ENCODE measurements at regions not wholly inside any gene's neighbourhood (a gene's known extent, or its start where the extent isn't known, plus 50 kb on each side); places are given as distances from the start of the nearest gene placed in this dataset.

DNA sequence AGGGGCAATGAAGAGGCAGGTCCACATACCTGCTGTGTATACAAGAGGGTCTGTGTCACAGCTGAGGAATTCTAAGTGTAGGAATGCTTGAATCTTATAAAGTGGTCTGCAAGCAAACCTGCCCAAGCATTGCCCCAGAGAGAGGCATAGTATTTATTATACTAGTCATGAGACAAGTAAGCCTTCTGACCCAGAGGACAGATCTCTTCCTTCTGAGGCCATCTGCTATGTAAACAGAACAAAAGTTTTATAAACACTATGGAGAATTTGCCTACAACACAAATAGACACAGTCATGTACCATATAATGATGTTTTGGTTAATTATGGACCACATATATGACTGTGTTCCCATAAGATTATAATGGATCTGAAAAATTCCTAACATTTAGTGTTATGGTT, 388.2 kb downstream of the NEBL start:
- TF ChIP-seq, protein P1, sequence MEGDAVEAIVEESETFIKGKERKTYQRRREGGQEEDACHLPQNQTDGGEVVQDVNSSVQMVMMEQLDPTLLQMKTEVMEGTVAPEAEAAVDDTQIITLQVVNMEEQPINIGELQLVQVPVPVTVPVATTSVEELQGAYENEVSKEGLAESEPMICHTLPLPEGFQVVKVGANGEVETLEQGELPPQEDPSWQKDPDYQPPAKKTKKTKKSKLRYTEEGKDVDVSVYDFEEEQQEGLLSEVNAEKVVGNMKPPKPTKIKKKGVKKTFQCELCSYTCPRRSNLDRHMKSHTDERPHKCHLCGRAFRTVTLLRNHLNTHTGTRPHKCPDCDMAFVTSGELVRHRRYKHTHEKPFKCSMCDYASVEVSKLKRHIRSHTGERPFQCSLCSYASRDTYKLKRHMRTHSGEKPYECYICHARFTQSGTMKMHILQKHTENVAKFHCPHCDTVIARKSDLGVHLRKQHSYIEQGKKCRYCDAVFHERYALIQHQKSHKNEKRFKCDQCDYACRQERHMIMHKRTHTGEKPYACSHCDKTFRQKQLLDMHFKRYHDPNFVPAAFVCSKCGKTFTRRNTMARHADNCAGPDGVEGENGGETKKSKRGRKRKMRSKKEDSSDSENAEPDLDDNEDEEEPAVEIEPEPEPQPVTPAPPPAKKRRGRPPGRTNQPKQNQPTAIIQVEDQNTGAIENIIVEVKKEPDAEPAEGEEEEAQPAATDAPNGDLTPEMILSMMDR (conservative IDR thresholded peaks at IDR 0.05; ENCODE audit: low read depth, low read length): no peak
- TF ChIP-seq CHD1 (IDR thresholded peaks at IDR 0.05; ENCODE audit: low read depth, low read length) (no peak), POLR2A (IDR thresholded peaks at IDR 0.05; ENCODE audit: low read depth, low read length) (no peak), MAFK (IDR thresholded peaks at IDR 0.05; ENCODE audit: low read depth, low read length) (no peak), RFX5 (IDR thresholded peaks at IDR 0.05; ENCODE audit: low read depth, low read length) (no peak), SMC3 (IDR thresholded peaks at IDR 0.05; ENCODE audit: low read depth, low read length) (no peak), MXI1 (IDR thresholded peaks at IDR 0.05; ENCODE audit: borderline replicate concordance, low read depth, low read length) (no peak)
- TF ChIP-seq, protein P2, sequence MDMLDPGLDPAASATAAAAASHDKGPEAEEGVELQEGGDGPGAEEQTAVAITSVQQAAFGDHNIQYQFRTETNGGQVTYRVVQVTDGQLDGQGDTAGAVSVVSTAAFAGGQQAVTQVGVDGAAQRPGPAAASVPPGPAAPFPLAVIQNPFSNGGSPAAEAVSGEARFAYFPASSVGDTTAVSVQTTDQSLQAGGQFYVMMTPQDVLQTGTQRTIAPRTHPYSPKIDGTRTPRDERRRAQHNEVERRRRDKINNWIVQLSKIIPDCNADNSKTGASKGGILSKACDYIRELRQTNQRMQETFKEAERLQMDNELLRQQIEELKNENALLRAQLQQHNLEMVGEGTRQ (IDR thresholded peaks at IDR 0.05; ENCODE audit: low read depth, low read length): no peak

All from IMR-90 (cell line).